ENCODE measurements at regions not wholly inside any gene's neighbourhood (a gene's known extent, or its start where the extent isn't known, plus 50 kb on each side); places are given as distances from the start of the nearest gene placed in this dataset.

DNA sequence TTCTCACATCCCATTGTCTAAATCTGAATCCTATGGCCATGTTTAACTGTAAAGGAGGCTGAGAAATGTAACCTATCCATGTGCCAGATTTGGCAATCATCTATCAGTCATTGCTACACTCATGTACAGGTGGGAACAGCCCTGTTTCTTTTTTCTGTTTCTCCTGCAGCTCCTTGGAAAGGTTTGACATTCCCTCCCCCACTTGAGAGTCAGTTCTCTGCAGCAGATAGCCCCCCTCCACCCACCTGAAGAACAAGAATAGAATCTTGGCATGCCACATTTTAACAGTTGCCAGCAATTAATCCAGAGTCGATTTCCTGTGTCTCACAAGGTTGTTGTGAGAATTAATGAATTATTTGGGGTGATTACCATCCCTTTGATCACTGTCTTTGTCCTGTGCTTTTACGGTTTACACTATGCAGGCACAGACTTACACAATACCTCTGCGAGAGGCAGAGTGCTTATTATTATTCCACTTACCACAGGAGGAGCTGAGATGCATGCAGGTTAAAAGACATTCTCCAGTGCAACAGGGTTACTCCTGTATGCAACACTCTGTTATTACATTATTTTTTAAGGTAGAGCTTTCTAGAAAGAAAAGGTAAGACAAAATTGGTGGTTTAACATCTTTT lies 351.0 kb upstream of the THRB start:
- no peak for DNase-seq

- no peak for DNase-seq
These were observed 351.7 kb upstream of the THRB start for GRCh38 chr3:24846286-24846860.

DNA sequence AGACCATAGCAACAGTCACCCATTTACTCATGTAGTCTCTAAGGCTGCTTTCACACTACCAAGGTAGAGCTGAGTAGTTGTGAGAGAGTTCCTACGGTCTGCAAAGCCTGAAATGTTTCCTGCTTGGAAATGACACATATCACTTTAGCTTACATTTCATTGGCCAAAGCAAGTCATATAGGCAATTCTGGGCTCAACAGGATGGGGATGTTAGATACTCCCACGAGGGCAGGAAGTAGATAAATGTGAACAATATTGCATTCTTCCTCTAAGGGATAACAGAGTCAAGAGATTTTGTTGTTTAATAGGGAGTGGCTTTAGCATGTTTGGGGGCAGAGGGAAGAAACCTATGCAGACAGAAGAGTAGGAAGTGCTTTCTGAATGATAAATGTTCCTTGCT lies 355.6 kb upstream of the THRB start:
- no peak for DNase-seq

DNA sequence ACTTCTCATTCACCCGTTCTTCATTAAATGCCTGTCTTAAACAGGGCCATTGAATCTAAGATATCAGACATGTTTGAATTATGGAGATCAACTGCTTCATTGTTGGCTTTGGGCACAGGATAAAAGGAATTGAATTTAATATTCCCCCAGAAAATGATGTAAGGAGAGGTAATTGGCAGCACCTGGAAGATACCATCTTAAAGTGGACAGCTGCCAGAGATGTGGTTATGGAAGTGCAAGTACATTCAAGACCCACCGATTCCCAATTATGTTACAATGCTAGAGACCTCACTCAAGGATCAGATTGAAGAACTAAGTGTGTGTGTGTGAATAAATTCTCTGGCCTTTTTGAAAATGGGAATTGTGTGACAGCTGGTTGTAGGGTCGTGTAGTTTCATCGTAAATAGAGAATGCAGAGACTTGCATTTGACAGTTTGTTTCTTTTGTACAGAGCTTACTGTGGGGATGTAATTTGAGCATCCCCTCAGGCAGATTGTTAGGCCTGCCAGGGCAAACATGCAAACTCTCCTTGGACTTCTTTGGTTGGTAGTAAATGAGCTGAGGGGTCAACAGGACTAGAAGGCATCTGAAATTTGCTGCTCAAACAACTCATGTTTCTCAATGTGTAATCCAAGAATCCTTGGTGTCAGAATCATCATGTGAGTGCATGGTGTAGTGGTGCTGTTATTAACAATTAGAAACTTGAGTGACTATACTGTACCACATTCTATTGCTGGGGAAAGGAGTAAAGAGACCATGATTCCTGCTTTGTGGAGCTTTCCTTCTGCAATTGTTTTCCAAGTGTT lies 359.2 kb upstream of the THRB start:
- DNase-seq: no peak

DNA sequence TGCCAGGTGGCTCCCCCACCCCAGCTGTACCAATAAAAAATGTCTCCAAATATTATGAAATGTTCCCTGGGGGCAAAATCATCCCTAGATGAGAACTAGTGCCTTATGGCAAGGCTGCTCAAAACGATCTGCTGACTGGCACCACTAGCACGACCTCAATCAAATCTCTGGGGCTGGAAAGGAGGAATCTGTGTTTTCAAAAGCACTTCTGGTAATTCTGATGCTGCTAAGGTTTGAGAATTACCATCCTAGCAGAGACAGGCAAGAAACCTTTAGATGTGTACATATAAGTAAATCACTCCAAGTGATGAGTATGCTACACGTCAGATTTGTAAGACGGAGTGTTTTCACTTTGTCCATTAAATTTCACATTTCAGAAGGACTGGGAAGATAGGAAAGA lies 360.1 kb upstream of the THRB start:
- no peak for DNase-seq

DNA sequence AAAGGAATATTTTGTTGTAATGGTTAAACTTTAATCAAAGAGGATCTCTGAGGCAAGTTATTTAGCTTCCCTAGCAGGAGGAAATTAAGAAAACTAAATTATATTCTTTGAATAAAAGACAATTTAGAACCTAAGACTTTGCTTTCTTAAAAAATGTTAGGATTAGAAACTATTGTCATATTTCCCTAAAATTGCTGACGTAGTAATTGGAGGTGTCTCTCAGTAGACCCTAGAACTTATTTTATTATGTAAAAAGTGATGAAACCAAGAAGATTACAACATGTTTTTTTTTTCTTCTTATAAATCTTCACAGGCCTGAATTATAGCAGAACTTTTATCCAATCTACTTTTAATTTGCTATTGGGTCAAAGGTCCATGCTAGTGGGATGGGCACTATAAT lies 363.3 kb upstream of the THRB start:
- no peak for DNase-seq

- DNase-seq: no peak
These were observed 368.6 kb upstream of the THRB start for GRCh38 chr3:24863215-24863614.

DNA sequence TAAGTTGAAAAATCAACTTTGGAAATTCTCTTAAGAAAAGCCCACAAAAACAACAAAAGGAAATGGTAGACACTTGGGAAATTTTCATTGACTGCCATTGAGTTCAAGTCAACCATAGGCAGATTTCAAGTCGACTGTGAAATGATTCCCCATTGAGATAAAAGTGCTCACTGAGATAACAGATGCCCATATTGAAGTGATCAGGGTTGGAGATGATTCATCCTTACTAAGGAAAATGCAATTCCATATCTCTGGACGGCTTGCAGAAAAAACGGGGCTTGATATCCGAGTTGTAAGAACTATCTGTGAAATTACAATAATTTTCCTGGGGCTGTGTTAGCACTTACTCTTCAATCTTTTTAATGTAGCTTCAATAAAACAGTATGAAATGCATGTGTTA lies 373.1 kb upstream of the THRB start:
- no peak for DNase-seq

GRCh38 chr3:24881239-24881638 lies 386.6 kb upstream of the THRB start:
- no peak for DNase-seq

- no peak for DNase-seq
These were observed 391.9 kb upstream of the THRB start for GRCh38 chr3:24886501-24886900.

GRCh38 chr3:24890012-24890411 lies 395.4 kb upstream of the THRB start:
- no peak for DNase-seq

DNA sequence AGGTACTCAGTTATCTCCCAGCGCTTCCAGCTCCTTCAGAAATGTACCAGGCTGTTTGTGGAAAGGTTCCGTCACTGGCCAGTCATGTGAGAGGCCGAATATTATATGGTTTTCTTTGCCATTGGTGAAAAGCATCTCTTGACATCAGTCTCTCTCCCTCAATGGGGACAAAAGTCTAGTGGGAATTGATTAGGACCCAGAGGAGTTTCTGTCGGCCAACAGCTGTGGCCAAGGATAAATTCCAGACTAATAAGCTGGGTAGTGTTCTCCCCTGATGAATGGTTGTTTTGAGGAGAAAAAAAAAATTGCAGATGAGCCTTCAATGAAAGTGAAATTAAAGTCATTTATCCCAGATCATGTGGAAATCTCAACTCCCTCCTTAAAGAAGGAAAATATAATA lies 404.7 kb upstream of the THRB start:
- no peak for DNase-seq

- no peak for DNase-seq
These were observed 405.4 kb upstream of the THRB start for GRCh38 chr3:24899901-24900603.

DNA sequence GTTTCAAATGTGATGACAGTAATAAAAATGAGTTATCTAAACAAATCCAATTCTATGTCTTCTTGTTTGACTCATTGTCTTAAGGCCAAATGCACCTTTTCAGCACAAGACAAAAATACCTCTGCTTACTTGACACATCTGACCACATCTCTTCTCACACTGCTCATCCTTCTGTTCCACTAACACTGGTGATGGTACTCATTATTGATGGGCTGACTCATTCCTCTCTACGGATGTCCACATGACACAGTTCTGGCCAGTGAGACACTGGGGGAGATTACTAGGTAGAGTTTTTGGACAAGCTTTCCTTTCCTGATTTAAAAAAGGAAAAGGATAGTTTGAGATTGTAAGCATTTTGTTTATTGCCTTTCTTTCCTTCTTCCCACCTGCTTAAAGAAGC lies 410.6 kb upstream of the THRB start:
- DNase-seq: no peak

DNA sequence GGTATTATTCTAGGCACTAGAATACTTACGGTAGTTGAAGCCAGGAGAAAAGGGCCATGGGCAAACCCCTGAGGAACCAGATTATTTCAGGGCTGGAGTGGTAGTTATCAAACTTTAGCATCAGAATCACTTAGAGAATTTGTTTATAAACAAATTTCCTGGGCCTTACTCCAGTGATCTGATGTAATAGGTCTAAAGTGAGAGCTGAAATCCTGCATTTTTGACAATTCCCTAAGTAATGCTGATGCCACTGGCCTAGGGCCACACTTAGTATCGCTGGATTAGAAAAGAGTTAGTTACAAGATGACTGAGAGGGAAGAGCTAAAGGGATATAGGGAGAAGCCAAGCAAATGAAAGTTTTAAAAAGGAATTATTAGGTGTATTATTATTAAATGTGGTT lies 412.5 kb upstream of the THRB start:
- no peak for DNase-seq

- DNase-seq: no peak
These were observed 416.4 kb upstream of the THRB start for GRCh38 chr3:24911076-24911475.

GRCh38 chr3:24915639-24916038 lies 421.0 kb upstream of the THRB start:
- no peak for DNase-seq

DNA sequence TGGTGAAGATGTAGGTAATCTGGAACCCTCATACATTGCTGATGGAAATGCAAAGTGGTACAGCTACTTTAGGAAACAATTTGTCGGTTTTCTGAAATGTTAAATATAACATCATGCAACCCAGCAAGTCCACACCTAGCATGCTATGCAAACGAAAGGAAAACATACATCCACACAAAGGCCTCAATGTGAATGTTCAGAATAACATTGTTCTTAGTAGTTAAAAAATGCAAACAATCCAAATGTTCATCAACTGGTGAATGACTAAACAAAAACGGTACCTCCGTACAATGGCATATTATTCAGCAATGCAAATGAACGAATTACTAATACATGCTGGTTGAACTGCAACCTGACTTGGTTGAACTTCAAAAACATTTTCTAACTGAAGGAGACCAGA lies 423.3 kb upstream of the THRB start:
- no peak for DNase-seq

GRCh38 chr3:24923570-24923969 lies 428.9 kb upstream of the THRB start:
- no peak for DNase-seq

DNA sequence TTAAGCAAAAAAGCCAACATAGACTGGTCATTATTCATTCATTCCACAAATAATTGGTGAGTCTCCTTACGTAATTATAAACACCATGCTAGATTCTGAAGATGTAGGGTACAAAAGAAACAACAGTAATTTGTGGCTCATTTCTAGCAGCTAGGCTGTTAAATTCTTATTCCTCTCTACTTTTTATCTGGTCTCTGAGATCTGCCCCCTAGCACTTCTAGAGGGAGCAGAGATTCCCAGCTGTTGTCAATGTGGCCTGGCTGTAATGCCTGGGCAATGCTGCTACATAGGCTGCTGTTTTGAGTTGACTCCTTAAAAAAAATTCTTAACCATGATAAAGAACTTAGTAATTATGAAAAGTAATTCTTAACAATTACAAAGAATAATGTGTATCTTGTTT lies 434.9 kb upstream of the THRB start:
- no peak for DNase-seq

DNA sequence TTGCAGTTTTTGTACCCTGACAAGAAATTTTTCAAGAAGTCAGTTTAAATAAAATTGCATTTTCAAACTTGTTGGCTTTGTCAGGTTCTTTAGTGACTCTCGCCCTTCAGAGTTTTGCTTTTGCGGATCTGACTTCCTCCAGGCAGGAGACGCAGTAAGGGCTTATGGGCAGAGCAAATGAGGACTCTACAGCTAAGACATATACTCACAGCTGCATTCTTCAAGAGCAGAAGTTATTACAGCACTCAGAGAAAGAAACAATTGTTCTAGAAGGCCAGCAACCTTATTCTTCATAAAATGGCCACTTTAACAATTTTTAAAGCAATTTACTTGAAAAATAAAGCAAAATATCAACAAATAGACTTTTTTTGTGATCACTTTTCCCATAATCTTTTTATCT lies 438.8 kb upstream of the THRB start:
- DNase-seq: no peak

DNA sequence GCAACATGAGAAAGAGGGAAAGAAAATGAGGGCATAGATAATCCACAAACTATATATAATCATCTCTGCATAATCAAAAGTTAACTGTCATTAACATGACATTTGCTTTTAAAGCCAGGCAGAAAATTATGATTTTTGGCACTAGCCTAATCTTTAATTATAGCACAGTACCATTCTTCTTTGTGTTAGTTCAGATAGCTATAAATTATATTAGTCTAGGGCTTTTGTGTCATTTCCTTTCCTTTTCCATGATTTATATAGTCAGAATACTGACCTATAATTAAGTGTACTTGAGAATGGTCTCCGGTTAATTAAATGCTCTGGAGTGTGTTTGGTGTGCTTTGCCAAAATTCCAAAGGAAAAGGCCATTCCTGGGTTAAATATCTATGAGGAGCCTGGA lies 441.9 kb upstream of the THRB start:
- no peak for DNase-seq

DNA sequence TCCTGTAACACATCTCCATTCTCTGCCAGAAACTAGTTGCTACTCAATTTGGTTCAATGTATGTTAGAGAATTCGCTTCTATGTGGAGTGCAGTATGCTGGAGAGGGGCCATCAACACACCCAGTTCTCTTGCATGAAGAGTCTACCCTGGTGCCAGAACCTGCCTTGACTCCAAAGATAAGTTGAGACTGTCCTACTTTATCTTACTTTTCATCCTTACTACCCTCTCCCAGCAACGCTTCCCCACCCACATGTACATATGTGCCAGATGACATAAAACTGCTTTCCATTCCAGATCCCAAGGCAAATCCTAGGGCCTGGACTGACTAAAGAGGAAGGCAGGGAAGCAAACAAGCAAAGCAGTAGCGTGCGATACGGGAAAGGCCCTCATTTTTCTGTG lies 442.6 kb upstream of the THRB start:
- DNase-seq: no peak

GRCh38 chr3:24937780-24938179 lies 443.1 kb upstream of the THRB start:
- DNase-seq: no peak
